GM12878 (cell line): ENCODE measurements at regions not wholly inside any gene's neighbourhood (a gene's known extent, or its start where the extent isn't known, plus 50 kb on each side); places are given as distances from the start of the nearest gene placed in this dataset.

ENCODE experiments used
- ASH2L ChIP-seq: fragments of 300-600, 200-600 bp; sonication (generic); IDR thresholded peaks from 2 replicates; pipeline ENCODE4 v1.6.1; 2017; ENCODE audit warnings: low read depth, mild to moderate bottlenecking, borderline replicate concordance
- CHD1 ChIP-seq: IDR thresholded peaks from 2 replicates; pipeline ENCODE4 v1.6.1; 2012; ENCODE audit warnings: low read depth, low read length, improper control_type of control experiment
- CHD2 ChIP-seq: IDR thresholded peaks from 2 replicates; pipeline ENCODE4 v1.6.1; 2011; ENCODE audit warnings: low read depth, low read length, improper control_type of control experiment, borderline replicate concordance
- CREM ChIP-seq: IDR thresholded peaks from 2 replicates; pipeline ENCODE4 v1.6.1; 2014; ENCODE audit warnings: antibody characterized with exemption, low read depth
- CUX1 ChIP-seq: IDR thresholded peaks from 2 replicates; pipeline ENCODE4 v1.6.1; 2012; ENCODE audit warnings: improper control_type of control experiment, low read depth, low read length; ENCODE audit not compliant: insufficient replicate concordance
- DPF2 ChIP-seq: fragments of 450-650 bp; IDR thresholded peaks from 2 replicates; pipeline ENCODE4 v1.6.1; 2017; ENCODE audit warnings: mild to moderate bottlenecking
- IRF3 ChIP-seq: fragments of 450-650 bp; IDR thresholded peaks from 2 replicates; pipeline ENCODE4 v1.6.1; 2014; ENCODE audit warnings: mild to moderate bottlenecking
- KDM1A ChIP-seq: fragments of 200-600 bp; sonication (generic); IDR thresholded peaks from 2 replicates; pipeline ENCODE4 v1.6.1; 2016; ENCODE audit warnings: borderline replicate concordance
- LARP7 ChIP-seq: fragments of 450-650 bp; IDR thresholded peaks from 2 replicates; pipeline ENCODE4 v1.6.1; 2017; ENCODE audit warnings: mild to moderate bottlenecking
- MYB ChIP-seq: fragments of 150-350 bp; IDR thresholded peaks from 2 replicates; pipeline ENCODE4 v1.6.1; 2014; ENCODE audit warnings: mild to moderate bottlenecking, low read depth, low read length, borderline replicate concordance
- NFYA ChIP-seq: IDR thresholded peaks from 2 replicates; pipeline ENCODE4 v1.6.1; 2011; ENCODE audit warnings: low read depth, mild to moderate bottlenecking, low read length, improper control_type of control experiment, borderline replicate concordance
- PAX8 ChIP-seq: fragments of 450-650 bp; IDR thresholded peaks from 2 replicates; pipeline ENCODE4 v1.6.1; 2017; ENCODE audit warnings: mild to moderate bottlenecking, moderate library complexity
- STAT3 ChIP-seq: IDR thresholded peaks from 2 replicates; pipeline ENCODE4 v1.6.1; 2011; ENCODE audit warnings: low read depth, low read length, improper control_type of control experiment
- SUZ12 ChIP-seq: fragments of 200-600 bp; sonication (generic); IDR thresholded peaks from one replicate; pipeline ENCODE4 v1.6.1; 2018; ENCODE audit warnings: antibody characterized with exemption, mild to moderate bottlenecking; ENCODE audit not compliant: unreplicated experiment
- TAF1 ChIP-seq: IDR thresholded peaks from 2 replicates; pipeline ENCODE4 v1.6.1; 2011; ENCODE audit warnings: mild to moderate bottlenecking, low read depth, low read length, borderline replicate concordance
- ZNF217 ChIP-seq: fragments of 450-650 bp; IDR thresholded peaks from 2 replicates; pipeline ENCODE4 v1.6.1; 2017; ENCODE audit warnings: antibody characterized with exemption, mild to moderate bottlenecking
- ZNF592 ChIP-seq: fragments of 450-650 bp; IDR thresholded peaks from 2 replicates; pipeline ENCODE4 v1.6.1; 2017; ENCODE audit warnings: mild to moderate bottlenecking, moderate library complexity
- TF ChIP-seq, protein P1 (sequence below): IDR thresholded peaks from 2 replicates; pipeline ENCODE4 v1.6.1; 2011; ENCODE audit warnings: low read depth, low read length, improper control_type of control experiment, borderline replicate concordance

- TF ChIP-seq MYB, result peak; percentile 67; the same call in 1 of the 2 replicates
- TF ChIP-seq STAT3, result no peak
- no peak for TF ChIP-seq NFYA
- peak; percentile 93; the same call in 1 of the 2 replicates for TF ChIP-seq PAX8
- no peak for TF ChIP-seq ZNF592
- TF ChIP-seq ZNF217, result peak; percentile 90
- TF ChIP-seq SUZ12, result no peak
- TF ChIP-seq CHD1, result no peak
- peak; percentile 58; the same call in 1 of the 2 replicates for TF ChIP-seq CREM
- peak; percentile 89 for TF ChIP-seq DPF2
- no peak for TF ChIP-seq IRF3
- TF ChIP-seq LARP7, result no peak
- TF ChIP-seq CHD2, result 0 out of 2 replicates have a peak, but pooled peaks have one; percentile 44
- no peak for TF ChIP-seq TAF1
- no peak for TF ChIP-seq ASH2L
- peak; percentile 77 for TF ChIP-seq CUX1
- no peak for TF ChIP-seq KDM1A
- TF ChIP-seq, protein P1, sequence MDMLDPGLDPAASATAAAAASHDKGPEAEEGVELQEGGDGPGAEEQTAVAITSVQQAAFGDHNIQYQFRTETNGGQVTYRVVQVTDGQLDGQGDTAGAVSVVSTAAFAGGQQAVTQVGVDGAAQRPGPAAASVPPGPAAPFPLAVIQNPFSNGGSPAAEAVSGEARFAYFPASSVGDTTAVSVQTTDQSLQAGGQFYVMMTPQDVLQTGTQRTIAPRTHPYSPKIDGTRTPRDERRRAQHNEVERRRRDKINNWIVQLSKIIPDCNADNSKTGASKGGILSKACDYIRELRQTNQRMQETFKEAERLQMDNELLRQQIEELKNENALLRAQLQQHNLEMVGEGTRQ, result no peak; the same call in 1 of the 2 replicates
Observed at GRCh38 chr2:164015328-164016123, 279.7 kb upstream of the FIGN start (continued).
